Keratinocyte (primary cell): ENCODE measurements at regions not wholly inside any gene's neighbourhood (a gene's known extent, or its start where the extent isn't known, plus 50 kb on each side); places are given as distances from the start of the nearest gene placed in this dataset.

ENCODE experiments used
- EZH2 ChIP-seq: IDR thresholded peaks from one replicate; pipeline ENCODE4 v1.6.1; 2012; ENCODE audit warnings: inconsistent platforms, mild to moderate bottlenecking, low read length, moderate library complexity
- TF ChIP-seq, protein P1 (sequence below), 3 experiments: IDR thresholded peaks in 1 of 3; conservative IDR thresholded peaks in 1 of 3; optimal IDR thresholded peaks in 1 of 3; 2 replicates in 2 of 3; 3 replicates in 1 of 3; pipeline versions ENCODE3 to v1.5.1; 2011; ENCODE audit warnings: low read length in 3 of 3, mild to moderate bottlenecking in 3 of 3, moderate library complexity in 2 of 3, control low read depth in 1 of 3, inconsistent platforms in 1 of 3; ENCODE audit not compliant: insufficient read depth in 2 of 3; ENCODE audit errors: extremely low read depth in 1 of 3

DNA sequence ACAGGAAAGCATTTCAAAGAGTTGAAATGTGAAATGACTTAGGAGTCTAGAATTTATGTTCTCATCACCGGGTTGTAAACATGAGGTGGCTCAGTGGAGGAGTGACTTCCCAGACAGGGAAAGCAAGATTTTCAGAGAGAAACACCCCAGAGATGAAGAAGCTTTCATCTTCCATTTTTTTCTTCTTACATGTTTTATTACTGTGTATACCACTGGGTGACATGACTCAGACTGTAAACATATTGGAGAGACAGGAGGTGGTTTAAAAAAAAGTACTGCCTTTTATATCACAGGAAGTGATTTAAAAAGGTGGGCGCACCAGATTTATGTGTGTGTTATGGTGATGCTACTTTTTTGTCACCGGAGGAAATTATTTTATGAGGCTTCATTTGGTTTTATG, 209.1 kb upstream of the TUT7 start:
- TF ChIP-seq, protein P1, sequence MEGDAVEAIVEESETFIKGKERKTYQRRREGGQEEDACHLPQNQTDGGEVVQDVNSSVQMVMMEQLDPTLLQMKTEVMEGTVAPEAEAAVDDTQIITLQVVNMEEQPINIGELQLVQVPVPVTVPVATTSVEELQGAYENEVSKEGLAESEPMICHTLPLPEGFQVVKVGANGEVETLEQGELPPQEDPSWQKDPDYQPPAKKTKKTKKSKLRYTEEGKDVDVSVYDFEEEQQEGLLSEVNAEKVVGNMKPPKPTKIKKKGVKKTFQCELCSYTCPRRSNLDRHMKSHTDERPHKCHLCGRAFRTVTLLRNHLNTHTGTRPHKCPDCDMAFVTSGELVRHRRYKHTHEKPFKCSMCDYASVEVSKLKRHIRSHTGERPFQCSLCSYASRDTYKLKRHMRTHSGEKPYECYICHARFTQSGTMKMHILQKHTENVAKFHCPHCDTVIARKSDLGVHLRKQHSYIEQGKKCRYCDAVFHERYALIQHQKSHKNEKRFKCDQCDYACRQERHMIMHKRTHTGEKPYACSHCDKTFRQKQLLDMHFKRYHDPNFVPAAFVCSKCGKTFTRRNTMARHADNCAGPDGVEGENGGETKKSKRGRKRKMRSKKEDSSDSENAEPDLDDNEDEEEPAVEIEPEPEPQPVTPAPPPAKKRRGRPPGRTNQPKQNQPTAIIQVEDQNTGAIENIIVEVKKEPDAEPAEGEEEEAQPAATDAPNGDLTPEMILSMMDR (optimal IDR thresholded peaks at IDR 0.05 in 1 of 3, IDR thresholded peaks at IDR 0.05 in 1 of 3, conservative IDR thresholded peaks at IDR 0.05 in 1 of 3; ENCODE audit: extremely low read depth in 1 of 3, insufficient read depth in 2 of 3, low read length in 3 of 3): no peak
- no peak for TF ChIP-seq EZH2
